ENCODE measurements at regions not wholly inside any gene's neighbourhood (a gene's known extent, or its start where the extent isn't known, plus 50 kb on each side); places are given as distances from the start of the nearest gene placed in this dataset.

- TF ChIP-seq CTCF (IDR thresholded peaks at IDR 0.05) (no peak), REST (IDR thresholded peaks at IDR 0.05; ENCODE audit: insufficient read depth in 1 of 2, low read depth in 2 of 2, low read length in 1 of 2) (no peak), POLR2AphosphoS5 (IDR thresholded peaks at IDR 0.05; ENCODE audit: low read depth, low read length) (no peak), TCF7L2 (IDR thresholded peaks at IDR 0.05; ENCODE audit: low read depth, low read length) (no peak)
Measured at GRCh38 chr21:35908311-35909078, 151.8 kb downstream of the SETD4 start.
